Mammary epithelial cell (primary cell): ENCODE measurements at regions not wholly inside any gene's neighbourhood (a gene's known extent, or its start where the extent isn't known, plus 50 kb on each side); places are given as distances from the start of the nearest gene placed in this dataset.

Source experiments
- EZH2 ChIP-seq: IDR thresholded peaks from 2 replicates; pipeline ENCODE4 v1.6.1; 2012; ENCODE audit warnings: low read length, inconsistent platforms, borderline replicate concordance
- TF ChIP-seq, protein P1 (sequence below), 2 donors: IDR thresholded peaks in 1 of 2; conservative IDR thresholded peaks in 1 of 2; 2 replicates each; pipeline ENCODE4 v1.5.1; 2011 to 2012; ENCODE audit warnings: inconsistent platforms in 2 of 2, low read length in 2 of 2, mild to moderate bottlenecking in 2 of 2, control low read depth in 1 of 2, low read depth in 1 of 2; ENCODE audit not compliant: insufficient read depth in 1 of 2; ENCODE audit errors: extremely low read depth in 1 of 2

DNA sequence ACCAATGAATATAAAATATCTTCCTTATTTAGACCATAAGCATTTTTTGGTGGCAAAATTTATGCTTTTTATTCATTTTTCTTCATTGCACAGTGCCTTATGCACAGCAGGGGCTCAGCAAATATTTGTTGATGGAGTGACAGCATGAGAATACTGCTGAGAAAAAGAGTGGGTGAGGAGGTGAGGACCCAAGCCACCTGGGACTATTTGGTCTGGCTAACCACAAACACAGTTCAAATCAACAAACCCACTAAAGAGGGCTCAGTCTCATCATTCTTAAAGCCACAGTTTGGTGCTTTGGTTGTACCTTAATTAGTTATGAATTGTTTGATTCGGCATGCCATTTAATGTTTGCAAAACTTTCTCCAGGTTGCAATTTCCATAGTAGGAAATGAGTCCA lies 183.5 kb upstream of the ZNF521 start:
- TF ChIP-seq, protein P1, sequence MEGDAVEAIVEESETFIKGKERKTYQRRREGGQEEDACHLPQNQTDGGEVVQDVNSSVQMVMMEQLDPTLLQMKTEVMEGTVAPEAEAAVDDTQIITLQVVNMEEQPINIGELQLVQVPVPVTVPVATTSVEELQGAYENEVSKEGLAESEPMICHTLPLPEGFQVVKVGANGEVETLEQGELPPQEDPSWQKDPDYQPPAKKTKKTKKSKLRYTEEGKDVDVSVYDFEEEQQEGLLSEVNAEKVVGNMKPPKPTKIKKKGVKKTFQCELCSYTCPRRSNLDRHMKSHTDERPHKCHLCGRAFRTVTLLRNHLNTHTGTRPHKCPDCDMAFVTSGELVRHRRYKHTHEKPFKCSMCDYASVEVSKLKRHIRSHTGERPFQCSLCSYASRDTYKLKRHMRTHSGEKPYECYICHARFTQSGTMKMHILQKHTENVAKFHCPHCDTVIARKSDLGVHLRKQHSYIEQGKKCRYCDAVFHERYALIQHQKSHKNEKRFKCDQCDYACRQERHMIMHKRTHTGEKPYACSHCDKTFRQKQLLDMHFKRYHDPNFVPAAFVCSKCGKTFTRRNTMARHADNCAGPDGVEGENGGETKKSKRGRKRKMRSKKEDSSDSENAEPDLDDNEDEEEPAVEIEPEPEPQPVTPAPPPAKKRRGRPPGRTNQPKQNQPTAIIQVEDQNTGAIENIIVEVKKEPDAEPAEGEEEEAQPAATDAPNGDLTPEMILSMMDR (conservative IDR thresholded peaks at IDR 0.05 in 1 of 2, IDR thresholded peaks at IDR 0.05 in 1 of 2; ENCODE audit: extremely low read depth in 1 of 2, insufficient read depth in 1 of 2, low read depth in 1 of 2, low read length in 2 of 2): no peak
- no peak for TF ChIP-seq EZH2
